ENCODE measurements at regions not wholly inside any gene's neighbourhood (a gene's known extent, or its start where the extent isn't known, plus 50 kb on each side); places are given as distances from the start of the nearest gene placed in this dataset.

DNA sequence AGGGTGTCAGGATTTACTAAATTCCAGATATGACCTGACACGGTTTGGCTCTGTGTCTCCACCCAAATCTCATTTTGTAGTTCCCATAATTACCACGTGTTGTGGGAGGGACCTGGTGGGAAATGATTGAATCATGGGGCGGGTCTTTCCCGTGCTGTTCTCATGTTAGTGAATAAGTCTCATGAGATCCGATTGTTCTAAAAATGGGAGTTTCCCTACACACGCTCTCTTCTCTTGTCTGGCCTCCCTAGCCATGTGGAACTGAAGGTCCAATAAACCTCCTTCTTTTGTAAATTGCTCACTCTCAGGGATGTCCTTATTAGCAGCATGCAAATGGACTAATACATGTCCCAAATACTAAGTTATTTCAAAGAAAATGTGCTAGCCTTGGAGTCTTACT, 121.1 kb downstream of the CENPW start:
- CTCF ChIA-PET: no interaction called here
- intact Hi-C loops (cut with micrococcal nuclease; ENCODE audit: unreplicated experiment): no loop called here
- no TSS peak for BruUV-seq (replicated peaks)
- DNase-seq: no peak
- no peak overlapping the region for H3K27ac Mint-ChIP-seq (ENCODE audit: unreplicated experiment)
- Histone ChIP-seq H3K9me3 (no peaks in the 10 kb centered on the region), H3K4me1 (no peaks in the 10 kb centered on the region), H3K36me3 (ENCODE audit: control insufficient read depth, insufficient read depth, low read length) (no peaks in the 10 kb centered on the region), H3K27me3 (replicated peaks; ENCODE audit: control insufficient read depth, insufficient read depth, low read length) (no peaks in the 10 kb centered on the region), H3K4me3 (ENCODE audit: low read depth, low read length) (no peak overlapping the region)
- H3K9me3 Mint-ChIP-seq (ENCODE audit: unreplicated experiment): no peaks in the 10 kb centered on the region
- TF ChIP-seq, protein P1, sequence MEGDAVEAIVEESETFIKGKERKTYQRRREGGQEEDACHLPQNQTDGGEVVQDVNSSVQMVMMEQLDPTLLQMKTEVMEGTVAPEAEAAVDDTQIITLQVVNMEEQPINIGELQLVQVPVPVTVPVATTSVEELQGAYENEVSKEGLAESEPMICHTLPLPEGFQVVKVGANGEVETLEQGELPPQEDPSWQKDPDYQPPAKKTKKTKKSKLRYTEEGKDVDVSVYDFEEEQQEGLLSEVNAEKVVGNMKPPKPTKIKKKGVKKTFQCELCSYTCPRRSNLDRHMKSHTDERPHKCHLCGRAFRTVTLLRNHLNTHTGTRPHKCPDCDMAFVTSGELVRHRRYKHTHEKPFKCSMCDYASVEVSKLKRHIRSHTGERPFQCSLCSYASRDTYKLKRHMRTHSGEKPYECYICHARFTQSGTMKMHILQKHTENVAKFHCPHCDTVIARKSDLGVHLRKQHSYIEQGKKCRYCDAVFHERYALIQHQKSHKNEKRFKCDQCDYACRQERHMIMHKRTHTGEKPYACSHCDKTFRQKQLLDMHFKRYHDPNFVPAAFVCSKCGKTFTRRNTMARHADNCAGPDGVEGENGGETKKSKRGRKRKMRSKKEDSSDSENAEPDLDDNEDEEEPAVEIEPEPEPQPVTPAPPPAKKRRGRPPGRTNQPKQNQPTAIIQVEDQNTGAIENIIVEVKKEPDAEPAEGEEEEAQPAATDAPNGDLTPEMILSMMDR (IDR thresholded peaks at IDR 0.05; ENCODE audit: insufficient read depth in 1 of 2, low read depth in 1 of 2, low read length in 1 of 2, severe bottlenecking in 1 of 2, unreplicated experiment in 1 of 2): no peak
- no peaks in the 10 kb centered on the region for H3K27me3 Mint-ChIP-seq (ENCODE audit: insufficient read depth, unreplicated experiment)
- no peak overlapping the region for H3K4me3 Mint-ChIP-seq (ENCODE audit: unreplicated experiment)
- no peaks in the 10 kb centered on the region for H3K36me3 Mint-ChIP-seq (ENCODE audit: insufficient read depth, unreplicated experiment)
- H3K4me1 Mint-ChIP-seq (ENCODE audit: low read depth, unreplicated experiment): no peaks in the 10 kb centered on the region
- POLR2A ChIA-PET: no interaction called here

- Mint-ChIP-seq H3K4me3 (ENCODE audit: unreplicated experiment) (no peak overlapping the region), H3K27me3 (ENCODE audit: insufficient read depth, unreplicated experiment) (no peaks in the 10 kb centered on the region), H3K9me3 (ENCODE audit: unreplicated experiment) (peaks cover 4% of the 10 kb centered on the region), H3K27ac (ENCODE audit: unreplicated experiment) (no peak overlapping the region), H3K4me1 (ENCODE audit: low read depth, unreplicated experiment) (no peaks in the 10 kb centered on the region), H3K36me3 (ENCODE audit: insufficient read depth, unreplicated experiment) (no peaks in the 10 kb centered on the region)
- Histone ChIP-seq H3K27me3 (replicated peaks; ENCODE audit: control insufficient read depth, insufficient read depth, low read length) (no peaks in the 10 kb centered on the region), H3K4me1 (no peaks in the 10 kb centered on the region), H3K36me3 (ENCODE audit: control insufficient read depth, insufficient read depth, low read length) (no peaks in the 10 kb centered on the region), H3K9me3 (no peaks in the 10 kb centered on the region), H3K4me3 (ENCODE audit: low read depth, low read length) (no peak overlapping the region)
- no TSS peak for BruUV-seq (replicated peaks)
- intact Hi-C loops (cut with micrococcal nuclease; ENCODE audit: unreplicated experiment): no loop called here
- TF ChIP-seq, protein P1 (IDR thresholded peaks at IDR 0.05; ENCODE audit: insufficient read depth in 1 of 2, low read depth in 1 of 2, low read length in 1 of 2, severe bottlenecking in 1 of 2, unreplicated experiment in 1 of 2): no peak
- DNase-seq: no peak
- CTCF ChIA-PET: no interaction called here
- POLR2A ChIA-PET: no interaction called here
Observed at GRCh38 chr6:126464245-126464644, 124.3 kb downstream of the CENPW start.

DNA sequence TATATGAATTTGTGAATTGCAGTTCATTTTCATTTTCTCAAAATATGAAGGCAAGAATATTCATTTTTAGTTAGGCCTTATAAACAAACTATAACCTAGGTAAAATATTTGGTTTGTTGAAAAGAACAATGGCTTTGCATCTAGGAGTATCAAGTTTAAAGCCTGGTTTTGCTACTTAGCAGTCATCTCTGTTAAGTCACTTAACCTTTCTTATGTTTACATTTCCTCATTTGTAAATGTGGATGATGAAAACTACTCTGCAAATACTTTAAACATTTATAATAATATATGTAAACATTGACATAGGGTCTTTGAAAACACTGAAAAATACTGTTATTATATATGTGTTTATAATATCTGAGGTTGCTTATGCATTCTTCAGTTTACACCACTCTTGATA, 135.5 kb downstream of the CENPW start:
- H3K4me3 Mint-ChIP-seq (ENCODE audit: unreplicated experiment): no peak overlapping the region
- H3K4me1 ChIP-seq: no peaks in the 10 kb centered on the region
- no peak for DNase-seq
- H3K27ac Mint-ChIP-seq (ENCODE audit: unreplicated experiment): no peak overlapping the region
- TF ChIP-seq, protein P1 (IDR thresholded peaks at IDR 0.05; ENCODE audit: insufficient read depth in 1 of 2, low read depth in 1 of 2, low read length in 1 of 2, severe bottlenecking in 1 of 2, unreplicated experiment in 1 of 2): no peak
- peaks cover 11% of the 10 kb centered on the region for H3K9me3 Mint-ChIP-seq (ENCODE audit: unreplicated experiment)
- CTCF ChIA-PET: no interaction called here
- BruUV-seq (replicated peaks): no TSS peak
- H3K4me1 Mint-ChIP-seq (ENCODE audit: low read depth, unreplicated experiment): no peaks in the 10 kb centered on the region
- no peaks in the 10 kb centered on the region for H3K9me3 ChIP-seq
- POLR2A ChIA-PET: no interaction called here
- H3K27me3 Mint-ChIP-seq (ENCODE audit: insufficient read depth, unreplicated experiment): no peaks in the 10 kb centered on the region
- H3K27me3 ChIP-seq (replicated peaks; ENCODE audit: control insufficient read depth, insufficient read depth, low read length): no peaks in the 10 kb centered on the region
- intact Hi-C loops (cut with micrococcal nuclease; ENCODE audit: unreplicated experiment): no loop called here
- H3K36me3 Mint-ChIP-seq (ENCODE audit: insufficient read depth, unreplicated experiment): no peaks in the 10 kb centered on the region
- H3K36me3 ChIP-seq (ENCODE audit: control insufficient read depth, insufficient read depth, low read length): no peaks in the 10 kb centered on the region
- H3K4me3 ChIP-seq (ENCODE audit: low read depth, low read length): no peak overlapping the region

All from Caco-2 (cell line).